HEK293T (cell line): ENCODE measurements at regions not wholly inside any gene's neighbourhood (a gene's known extent, or its start where the extent isn't known, plus 50 kb on each side); places are given as distances from the start of the nearest gene placed in this dataset.

ENCODE experiments used
- BHLHE40 ChIP-seq: fragments of 450-650 bp; IDR thresholded peaks from 2 replicates; pipeline ENCODE4 v1.6.1; 2016; ENCODE audit warnings: mild to moderate bottlenecking, moderate library complexity, borderline replicate concordance
- TARDBP ChIP-seq: fragments of 450-650 bp; IDR thresholded peaks from 2 replicates; pipeline ENCODE4 v1.6.1; 2016

GRCh38 chr17:27233059-27233458 lies 60.9 kb upstream of the WSB1 start:
- TF ChIP-seq TARDBP (no peak), BHLHE40 (no peak)
